ENCODE measurements at regions not wholly inside any gene's neighbourhood (a gene's known extent, or its start where the extent isn't known, plus 50 kb on each side); places are given as distances from the start of the nearest gene placed in this dataset.

DNA sequence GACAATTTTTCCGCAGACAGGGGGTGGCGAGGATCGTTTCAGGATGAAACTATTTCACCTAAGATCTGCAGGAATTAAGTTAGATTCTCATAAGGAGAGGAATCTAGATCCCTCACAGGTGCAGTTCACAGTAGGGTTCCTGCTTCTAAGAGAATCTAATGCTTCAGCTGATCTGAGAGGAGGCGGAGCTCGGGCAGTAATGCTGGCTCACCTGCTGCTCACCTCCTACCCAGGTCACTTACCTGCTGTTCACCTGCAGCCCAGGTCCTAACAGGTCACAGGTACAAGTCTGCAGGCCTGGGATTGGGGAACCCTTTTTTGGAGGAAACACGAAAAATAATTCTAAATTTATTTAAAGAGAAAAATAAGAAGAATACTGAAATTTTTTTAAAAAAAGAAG is 406.8 kb downstream of the MCTP2 start:
- in situ Hi-C loops (cut with MboI; ENCODE audit: low pct_unique_long_range_greater_than_20kb, low sequenced_read_pairs, unreplicated experiment), result no loop called here
- TF ChIP-seq CTCF (IDR thresholded peaks at IDR 0.05; ENCODE audit: extremely low read depth, insufficient read depth, missing control alignments), result no peak
- DNase-seq (ENCODE audit: low spot score), result no peak

DNA sequence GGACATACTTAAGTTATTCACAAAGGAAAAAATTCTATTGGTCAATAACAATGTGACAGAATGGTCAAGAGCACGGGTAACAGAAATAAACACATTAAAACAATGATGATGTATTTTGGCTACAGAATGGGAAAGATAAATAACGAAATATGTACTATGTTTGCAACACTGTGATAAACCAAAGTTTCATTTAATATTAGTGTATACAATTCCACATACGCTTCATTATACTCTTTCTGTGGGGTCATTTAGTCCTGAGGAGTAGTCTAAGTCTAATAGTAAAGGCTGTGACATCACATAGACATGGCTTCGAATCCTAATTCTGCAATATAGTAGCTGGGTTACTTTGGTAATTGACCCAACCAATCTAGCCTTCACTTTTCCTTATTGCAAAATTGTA is 408.3 kb downstream of the MCTP2 start:
- no peak for DNase-seq (ENCODE audit: low spot score)
- no peak for TF ChIP-seq CTCF (IDR thresholded peaks at IDR 0.05; ENCODE audit: extremely low read depth, insufficient read depth, missing control alignments)
- in situ Hi-C loops (cut with MboI; ENCODE audit: low pct_unique_long_range_greater_than_20kb, low sequenced_read_pairs, unreplicated experiment), result no loop called here

DNA sequence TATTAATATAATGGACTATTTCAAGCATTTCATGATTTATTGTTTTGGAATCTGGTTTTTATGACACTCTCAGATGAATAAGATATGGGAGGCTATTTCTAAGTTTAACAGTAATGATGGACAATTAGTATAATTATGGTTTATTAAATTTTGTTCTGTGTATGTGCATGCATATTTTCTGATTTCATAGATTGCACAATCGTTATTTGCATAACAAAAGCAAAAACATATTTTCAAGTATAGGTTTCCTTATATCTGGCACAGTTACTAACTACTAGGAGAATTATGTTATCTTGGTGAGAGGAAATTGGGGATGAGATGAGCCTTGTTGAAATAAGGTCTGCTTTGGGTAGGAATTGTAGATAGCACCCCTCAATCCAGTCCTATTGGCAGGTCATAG is 413.1 kb downstream of the MCTP2 start:
- no peak for DNase-seq (ENCODE audit: low spot score)
- in situ Hi-C loops (cut with MboI; ENCODE audit: low pct_unique_long_range_greater_than_20kb, low sequenced_read_pairs, unreplicated experiment), result no loop called here
- TF ChIP-seq CTCF (IDR thresholded peaks at IDR 0.05; ENCODE audit: extremely low read depth, insufficient read depth, missing control alignments), result no peak

DNA sequence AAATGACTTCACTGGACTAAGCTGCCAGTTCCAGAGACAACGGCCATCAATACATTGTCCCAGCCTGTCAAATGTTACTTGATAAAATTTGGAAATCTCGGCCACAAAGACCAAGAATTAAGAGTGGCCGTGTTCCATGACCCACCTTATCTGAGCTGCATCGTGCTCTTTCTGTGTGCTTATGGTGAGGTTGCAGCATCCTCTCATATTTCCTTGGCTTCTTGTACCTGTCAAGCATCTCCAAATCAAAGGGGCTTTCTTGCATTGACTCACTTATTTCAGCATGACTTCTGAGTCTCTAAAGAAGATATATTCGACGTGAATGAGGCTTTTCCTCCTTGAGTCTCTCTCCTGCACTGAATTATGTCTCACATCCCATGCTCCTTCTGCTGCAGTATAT is 421.7 kb downstream of the MCTP2 start:
- no peak for DNase-seq (ENCODE audit: low spot score)
- in situ Hi-C loops (cut with MboI; ENCODE audit: low pct_unique_long_range_greater_than_20kb, low sequenced_read_pairs, unreplicated experiment), result no loop called here

GRCh38 chr15:94655249-94655880 is 424.0 kb downstream of the MCTP2 start:
- in situ Hi-C loops (cut with MboI; ENCODE audit: low pct_unique_long_range_greater_than_20kb, low sequenced_read_pairs, unreplicated experiment), result no loop called here

More for the DNA sequence above, 421.7 kb downstream of the MCTP2 start:
- no peak for TF ChIP-seq CTCF (IDR thresholded peaks at IDR 0.05; ENCODE audit: extremely low read depth, insufficient read depth, missing control alignments)

GRCh38 chr15:94665676-94666441 is 434.5 kb downstream of the MCTP2 start:
- in situ Hi-C loops (cut with MboI; ENCODE audit: low pct_unique_long_range_greater_than_20kb, low sequenced_read_pairs, unreplicated experiment), result no loop called here
- no peak for TF ChIP-seq CTCF (IDR thresholded peaks at IDR 0.05; ENCODE audit: extremely low read depth, insufficient read depth, missing control alignments)

More at GRCh38 chr15:94655249-94655880, 424.0 kb downstream of the MCTP2 start:
- no peak for TF ChIP-seq CTCF (IDR thresholded peaks at IDR 0.05; ENCODE audit: extremely low read depth, insufficient read depth, missing control alignments)
- no peak for DNase-seq (ENCODE audit: low spot score)

More at GRCh38 chr15:94665676-94666441, 434.5 kb downstream of the MCTP2 start:
- no peak for DNase-seq (ENCODE audit: low spot score)
